Progenitor cell of endocrine pancreas (in vitro differentiated cells): ENCODE measurements at regions not wholly inside any gene's neighbourhood (a gene's known extent, or its start where the extent isn't known, plus 50 kb on each side); places are given as distances from the start of the nearest gene placed in this dataset.

Experiments
- DNase-seq: peaks from one replicate; pipeline ENCODE4 v3.0.0; 2021; ENCODE audit warnings: low spot score; ENCODE audit not compliant: unreplicated experiment
- H3K27ac Mint-ChIP-seq: 2 replicates; pipeline ENCODE4 v1.8.0; 2021; ENCODE audit warnings: mild to moderate bottlenecking, moderate library complexity, mixed read lengths
- H3K27me3 Mint-ChIP-seq: 2 replicates; pipeline ENCODE4 v1.8.0; 2021; ENCODE audit warnings: mixed read lengths
- H3K36me3 Mint-ChIP-seq: 2 replicates; pipeline ENCODE4 v1.8.0; 2022; ENCODE audit warnings: mixed read lengths; ENCODE audit not compliant: insufficient read depth
- H3K4me1 Mint-ChIP-seq: 2 replicates; pipeline ENCODE4 v1.8.0; 2021; ENCODE audit warnings: low read depth, mixed read lengths
- H3K4me3 Mint-ChIP-seq: 2 replicates; pipeline ENCODE4 v1.8.0; 2021; ENCODE audit warnings: low read depth, mild to moderate bottlenecking, moderate library complexity, mixed read lengths
- H3K9me3 Mint-ChIP-seq: 2 replicates; pipeline ENCODE4 v1.8.0; 2021; ENCODE audit warnings: low read depth, mixed read lengths
- CTCF ChIP-seq: fragments of 200-600 bp; sonication (generic); IDR thresholded peaks from one replicate; pipeline ENCODE4 v1.5.0; 2021; ENCODE audit warnings: antibody characterized with exemption, mild to moderate bottlenecking; ENCODE audit not compliant: unreplicated experiment

DNA sequence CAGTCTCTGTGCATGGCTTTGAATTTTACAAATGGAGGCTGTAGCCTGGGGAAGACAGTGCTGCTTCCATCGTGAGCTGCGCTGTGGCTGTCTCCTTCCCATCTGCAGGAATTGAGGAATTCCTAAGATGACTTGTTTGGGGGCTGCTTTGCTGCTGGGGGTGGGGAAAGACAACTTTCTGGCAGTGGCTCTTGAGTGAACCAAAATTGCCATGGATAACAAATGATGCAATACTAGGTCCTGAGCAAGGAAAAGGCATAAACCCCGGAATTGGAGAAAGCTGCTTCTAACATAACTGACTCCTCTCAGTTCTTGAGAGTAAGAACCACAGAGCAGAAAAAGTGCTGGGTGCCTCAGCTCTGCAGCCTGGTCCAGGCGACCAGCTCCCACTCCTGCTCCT lies 245.0 kb upstream of the RPL38 start:
- H3K27ac Mint-ChIP-seq, result no peak overlapping the region
- H3K27me3 Mint-ChIP-seq, result peaks cover 20% of the 10 kb centered on the region

GRCh38 chr17:73960469-73960868 lies 243.0 kb upstream of the RPL38 start:
- H3K4me3 Mint-ChIP-seq, result no peak overlapping the region
- no peak for TF ChIP-seq CTCF
- H3K27ac Mint-ChIP-seq, result no peak overlapping the region
- H3K9me3 Mint-ChIP-seq, result peaks cover 13% of the 10 kb centered on the region
- no peaks in the 10 kb centered on the region for H3K36me3 Mint-ChIP-seq
- H3K27me3 Mint-ChIP-seq, result peaks cover 18% of the 10 kb centered on the region
- no peaks in the 10 kb centered on the region for H3K4me1 Mint-ChIP-seq
- DNase-seq, result no peak

More for the DNA sequence above, 245.0 kb upstream of the RPL38 start:
- Mint-ChIP-seq H3K9me3 (peaks cover 7% of the 10 kb centered on the region), H3K36me3 (no peaks in the 10 kb centered on the region), H3K4me3 (no peak overlapping the region), H3K4me1 (no peaks in the 10 kb centered on the region)
- no peak for DNase-seq
- TF ChIP-seq CTCF, result no peak

- Mint-ChIP-seq H3K36me3 (no peaks in the 10 kb centered on the region), H3K27ac (no peak overlapping the region), H3K4me3 (no peak overlapping the region), H3K27me3 (peaks cover 21% of the 10 kb centered on the region), H3K9me3 (peaks cover 13% of the 10 kb centered on the region), H3K4me1 (no peaks in the 10 kb centered on the region)
- no peak for TF ChIP-seq CTCF
- DNase-seq, result no peak
These were observed 241.2 kb upstream of the RPL38 start for GRCh38 chr17:73962308-73962707.

DNA sequence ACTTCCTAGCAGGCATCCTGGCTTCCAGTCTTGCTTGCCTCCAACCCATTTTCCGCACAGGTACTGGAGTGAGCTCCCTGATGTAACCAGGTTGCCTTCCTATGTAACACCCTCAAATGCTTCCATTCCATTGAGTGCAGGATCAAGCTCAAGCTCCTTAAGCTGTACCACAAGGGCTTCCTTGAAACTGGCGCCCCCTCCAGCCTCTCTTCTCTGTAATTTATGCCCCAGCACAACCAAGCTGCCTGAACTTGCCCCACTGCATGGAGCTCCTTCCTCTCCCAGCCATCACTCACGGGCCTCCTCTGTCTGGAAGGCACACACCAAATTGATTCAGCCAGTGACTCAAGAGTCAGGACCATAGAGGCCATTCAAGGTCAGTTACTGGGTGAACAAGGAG lies 234.8 kb upstream of the RPL38 start:
- Mint-ChIP-seq H3K4me3 (no peak overlapping the region), H3K27me3 (peaks cover 40% of the 10 kb centered on the region)

GRCh38 chr17:73969956-73970355 lies 233.5 kb upstream of the RPL38 start:
- Mint-ChIP-seq H3K27me3 (peaks cover 40% of the 10 kb centered on the region), H3K9me3 (no peaks in the 10 kb centered on the region), H3K4me1 (no peaks in the 10 kb centered on the region), H3K4me3 (no peak overlapping the region), H3K27ac (no peak overlapping the region), H3K36me3 (no peaks in the 10 kb centered on the region)
- DNase-seq, result no peak
- no peak for TF ChIP-seq CTCF

More for the DNA sequence above, 234.8 kb upstream of the RPL38 start:
- no peak for DNase-seq
- TF ChIP-seq CTCF, result no peak
- H3K36me3 Mint-ChIP-seq, result no peaks in the 10 kb centered on the region
- H3K27ac Mint-ChIP-seq, result no peak overlapping the region
- peaks cover 6% of the 10 kb centered on the region for H3K9me3 Mint-ChIP-seq
- H3K4me1 Mint-ChIP-seq, result no peaks in the 10 kb centered on the region
